ENCODE measurements at regions not wholly inside any gene's neighbourhood (a gene's known extent, or its start where the extent isn't known, plus 50 kb on each side); places are given as distances from the start of the nearest gene placed in this dataset.

GRCh38 chr2:105571445-105571987, 172.7 kb upstream of the FHL2 start:
- Histone ChIP-seq H3K36me3 (ENCODE audit: control insufficient read depth, insufficient read depth, low read length) (no peaks in the 10 kb centered on the region), H3K27ac (ENCODE audit: low read length) (no peak overlapping the region), H3K4me1 (ENCODE audit: control insufficient read depth, insufficient read depth, low read length) (peaks cover 8% of the 10 kb centered on the region), H3K27me3 (ENCODE audit: control insufficient read depth, insufficient read depth, low read length) (peaks cover 12% of the 10 kb centered on the region), H3K9me3 (ENCODE audit: control insufficient read depth, low read depth, low read length) (peaks cover 3% of the 10 kb centered on the region), H3K4me3 (ENCODE audit: low read length) (no peak overlapping the region)
- DNase-seq, result no peak
- 100% methylated on average over 1 of the region's 9 CpGs for WGBS (ENCODE audit: insufficient coverage, low lambda C conversion rate)

- Histone ChIP-seq H3K4me1 (ENCODE audit: control insufficient read depth, insufficient read depth, low read length) (peaks cover 3% of the 10 kb centered on the region), H3K4me3 (ENCODE audit: low read length) (no peak overlapping the region), H3K27me3 (ENCODE audit: control insufficient read depth, insufficient read depth, low read length) (peaks cover 12% of the 10 kb centered on the region), H3K27ac (ENCODE audit: low read length) (no peak overlapping the region), H3K36me3 (ENCODE audit: control insufficient read depth, insufficient read depth, low read length) (no peaks in the 10 kb centered on the region), H3K9me3 (ENCODE audit: control insufficient read depth, low read depth, low read length) (peaks cover 3% of the 10 kb centered on the region)
- no peak for DNase-seq
- WGBS (ENCODE audit: insufficient coverage, low lambda C conversion rate), result no CpG with 5 or more reads among the region's 4 CpGs
Observed at GRCh38 chr2:105570757-105571156, 171.9 kb upstream of the FHL2 start.

GRCh38 chr2:105570326-105570725, 171.5 kb upstream of the FHL2 start:
- WGBS (ENCODE audit: insufficient coverage, low lambda C conversion rate), result no CpG with 5 or more reads among the region's 8 CpGs
- Histone ChIP-seq H3K4me1 (ENCODE audit: control insufficient read depth, insufficient read depth, low read length) (no peaks in the 10 kb centered on the region), H3K27me3 (ENCODE audit: control insufficient read depth, insufficient read depth, low read length) (peaks cover 12% of the 10 kb centered on the region), H3K36me3 (ENCODE audit: control insufficient read depth, insufficient read depth, low read length) (no peaks in the 10 kb centered on the region), H3K4me3 (ENCODE audit: low read length) (no peak overlapping the region), H3K9me3 (ENCODE audit: control insufficient read depth, low read depth, low read length) (peaks cover 3% of the 10 kb centered on the region), H3K27ac (ENCODE audit: low read length) (no peak overlapping the region)
- DNase-seq, result no peak

GRCh38 chr2:105569606-105570005, 170.8 kb upstream of the FHL2 start:
- DNase-seq, result no peak
- WGBS (ENCODE audit: insufficient coverage, low lambda C conversion rate), result no CpG with 5 or more reads among the region's 6 CpGs
- Histone ChIP-seq H3K27me3 (ENCODE audit: control insufficient read depth, insufficient read depth, low read length) (peaks cover 12% of the 10 kb centered on the region), H3K4me1 (ENCODE audit: control insufficient read depth, insufficient read depth, low read length) (no peaks in the 10 kb centered on the region), H3K27ac (ENCODE audit: low read length) (no peak overlapping the region), H3K4me3 (ENCODE audit: low read length) (no peak overlapping the region), H3K9me3 (ENCODE audit: control insufficient read depth, low read depth, low read length) (no peaks in the 10 kb centered on the region), H3K36me3 (ENCODE audit: control insufficient read depth, insufficient read depth, low read length) (no peaks in the 10 kb centered on the region)

GRCh38 chr2:105567996-105568494, 169.2 kb upstream of the FHL2 start:
- Histone ChIP-seq H3K4me1 (ENCODE audit: control insufficient read depth, insufficient read depth, low read length) (no peaks in the 10 kb centered on the region), H3K9me3 (ENCODE audit: control insufficient read depth, low read depth, low read length) (no peaks in the 10 kb centered on the region), H3K27ac (ENCODE audit: low read length) (no peak overlapping the region), H3K27me3 (ENCODE audit: control insufficient read depth, insufficient read depth, low read length) (peaks cover 12% of the 10 kb centered on the region), H3K4me3 (ENCODE audit: low read length) (no peak overlapping the region), H3K36me3 (ENCODE audit: control insufficient read depth, insufficient read depth, low read length) (no peaks in the 10 kb centered on the region)
- DNase-seq, result no peak
- no CpG with 5 or more reads among the region's 17 CpGs for WGBS (ENCODE audit: insufficient coverage, low lambda C conversion rate)

GRCh38 chr2:105563000-105563719, 164.3 kb upstream of the FHL2 start:
- H3K4me1 ChIP-seq (ENCODE audit: control insufficient read depth, insufficient read depth, low read length), result no peaks in the 10 kb centered on the region
- H3K36me3 ChIP-seq (ENCODE audit: control insufficient read depth, insufficient read depth, low read length), result no peaks in the 10 kb centered on the region
- DNase-seq, result no peak
- no peaks in the 10 kb centered on the region for H3K9me3 ChIP-seq (ENCODE audit: control insufficient read depth, low read depth, low read length)
- no peak overlapping the region for H3K27ac ChIP-seq (ENCODE audit: low read length)
- peaks cover 8% of the 10 kb centered on the region for H3K27me3 ChIP-seq (ENCODE audit: control insufficient read depth, insufficient read depth, low read length)
- no CpG with 5 or more reads among the region's 8 CpGs for whole genome bisulfite sequencing (ENCODE audit: insufficient coverage, low lambda C conversion rate)
- H3K4me3 ChIP-seq (ENCODE audit: low read length), result no peak overlapping the region

- WGBS (ENCODE audit: insufficient coverage, low lambda C conversion rate), result no CpG with 5 or more reads among the region's 9 CpGs
- Histone ChIP-seq H3K4me3 (ENCODE audit: low read length) (no peak overlapping the region), H3K27me3 (ENCODE audit: control insufficient read depth, insufficient read depth, low read length) (peaks cover 2% of the 10 kb centered on the region), H3K9me3 (ENCODE audit: control insufficient read depth, low read depth, low read length) (no peaks in the 10 kb centered on the region), H3K4me1 (ENCODE audit: control insufficient read depth, insufficient read depth, low read length) (no peaks in the 10 kb centered on the region), H3K36me3 (ENCODE audit: control insufficient read depth, insufficient read depth, low read length) (no peaks in the 10 kb centered on the region), H3K27ac (ENCODE audit: low read length) (no peak overlapping the region)
- DNase-seq, result no peak
Observed at GRCh38 chr2:105561401-105561800, 162.6 kb upstream of the FHL2 start.

GRCh38 chr2:105560157-105560556, 161.3 kb upstream of the FHL2 start:
- Histone ChIP-seq H3K36me3 (ENCODE audit: control insufficient read depth, insufficient read depth, low read length) (no peaks in the 10 kb centered on the region), H3K27ac (ENCODE audit: low read length) (no peak overlapping the region), H3K4me1 (ENCODE audit: control insufficient read depth, insufficient read depth, low read length) (no peaks in the 10 kb centered on the region), H3K27me3 (ENCODE audit: control insufficient read depth, insufficient read depth, low read length) (peaks cover 3% of the 10 kb centered on the region), H3K4me3 (ENCODE audit: low read length) (no peak overlapping the region), H3K9me3 (ENCODE audit: control insufficient read depth, low read depth, low read length) (no peaks in the 10 kb centered on the region)
- 100% methylated on average over 3 of the region's 10 CpGs for WGBS (ENCODE audit: insufficient coverage, low lambda C conversion rate)
- no peak for DNase-seq

GRCh38 chr2:105557021-105557920, 158.4 kb upstream of the FHL2 start:
- H3K27ac ChIP-seq (ENCODE audit: low read length), result no peak overlapping the region
- peaks cover 3% of the 10 kb centered on the region for H3K27me3 ChIP-seq (ENCODE audit: control insufficient read depth, insufficient read depth, low read length)
- no peaks in the 10 kb centered on the region for H3K36me3 ChIP-seq (ENCODE audit: control insufficient read depth, insufficient read depth, low read length)
- H3K9me3 ChIP-seq (ENCODE audit: control insufficient read depth, low read depth, low read length), result no peaks in the 10 kb centered on the region
- no peak overlapping the region for H3K4me3 ChIP-seq (ENCODE audit: low read length)
- H3K4me1 ChIP-seq (ENCODE audit: control insufficient read depth, insufficient read depth, low read length), result no peaks in the 10 kb centered on the region
- no peak for DNase-seq
- no CpG with 5 or more reads among the region's 12 CpGs for WGBS (ENCODE audit: insufficient coverage, low lambda C conversion rate)

GRCh38 chr2:105556366-105556765, 157.5 kb upstream of the FHL2 start:
- H3K27me3 ChIP-seq (ENCODE audit: control insufficient read depth, insufficient read depth, low read length), result peaks cover 3% of the 10 kb centered on the region
- H3K4me3 ChIP-seq (ENCODE audit: low read length), result no peak overlapping the region
- no peak for DNase-seq
- no peaks in the 10 kb centered on the region for H3K4me1 ChIP-seq (ENCODE audit: control insufficient read depth, insufficient read depth, low read length)
- H3K36me3 ChIP-seq (ENCODE audit: control insufficient read depth, insufficient read depth, low read length), result no peaks in the 10 kb centered on the region
- H3K9me3 ChIP-seq (ENCODE audit: control insufficient read depth, low read depth, low read length), result no peaks in the 10 kb centered on the region
- 80% methylated on average over 1 of the region's 3 CpGs for WGBS (ENCODE audit: insufficient coverage, low lambda C conversion rate)
- no peak overlapping the region for H3K27ac ChIP-seq (ENCODE audit: low read length)
